A549 (cell line): ENCODE measurements at regions not wholly inside any gene's neighbourhood (a gene's known extent, or its start where the extent isn't known, plus 50 kb on each side); places are given as distances from the start of the nearest gene placed in this dataset.

Experiments used
- CTCF ChIP-seq: fragments of >200 bp; sonication (Bioruptor Twin); formaldehyde crosslinking; IDR thresholded peaks from 3 replicates; pipeline ENCODE4 v1.5.1; 2016
- ELK1 ChIP-seq: fragments of 150-350 bp; IDR thresholded peaks from 2 replicates; pipeline ENCODE4 v1.6.1; 2014; ENCODE audit warnings: low read depth, mild to moderate bottlenecking, low read length
- EP300 ChIP-seq, 2 experiments: fragments of >200 bp; sonication (Bioruptor Twin); formaldehyde crosslinking; IDR thresholded peaks; 2 replicates in 1 of 2; 3 replicates in 1 of 2; pipeline ENCODE4 v1.6.1; 2016 to 2017
- ESRRA ChIP-seq: fragments of 150-350 bp; IDR thresholded peaks from 2 replicates; pipeline ENCODE4 v1.6.1; 2014; ENCODE audit warnings: mild to moderate bottlenecking, low read length, borderline replicate concordance
- KDM1A ChIP-seq: fragments of 200-600 bp; sonication (generic); IDR thresholded peaks from 2 replicates; pipeline ENCODE4 v1.6.1; 2016; ENCODE audit warnings: low read depth, mild to moderate bottlenecking
- KDM5A ChIP-seq: fragments of 200-600 bp; sonication (generic); IDR thresholded peaks from 2 replicates; pipeline ENCODE4 v1.6.1; 2016; ENCODE audit warnings: antibody characterized with exemption, mild to moderate bottlenecking
- MAFK ChIP-seq: fragments of 450-650 bp; IDR thresholded peaks from 2 replicates; pipeline ENCODE4 v1.6.1; 2014; ENCODE audit not compliant: partially characterized antibody
- MYC ChIP-seq: IDR thresholded peaks from 2 replicates; pipeline ENCODE4 v1.6.1; 2012; ENCODE audit warnings: mild to moderate bottlenecking, inconsistent platforms, low read length, improper control_type of control experiment, borderline replicate concordance
- NPAS2 ChIP-seq: fragments of 250-450 bp; sonication (Bioruptor Pico); IDR thresholded peaks from 2 replicates; pipeline ENCODE4 v1.8.0; 2022; ENCODE audit warnings: mild to moderate bottlenecking, moderate library complexity, borderline replicate concordance
- NR3C1 ChIP-seq: fragments of >200 bp; sonication (Bioruptor Twin); formaldehyde crosslinking; IDR thresholded peaks from 3 replicates; pipeline ENCODE4 v1.6.1; 2017
- POLR2A ChIP-seq: IDR thresholded peaks from 2 replicates; pipeline ENCODE4 v1.6.1; 2012; ENCODE audit warnings: mild to moderate bottlenecking, low read length
- RFX5 ChIP-seq: fragments of 450-650 bp; IDR thresholded peaks from 2 replicates; pipeline ENCODE4 v1.7.1; 2014; ENCODE audit warnings: antibody characterized with exemption, mild to moderate bottlenecking, moderate library complexity
- SMC3 ChIP-seq: fragments of >200 bp; sonication (Bioruptor Twin); formaldehyde crosslinking; IDR thresholded peaks from 3 replicates; pipeline ENCODE4 v1.6.1; 2018; ENCODE audit warnings: inconsistent platforms

GRCh38 chr6:102798636-102799035 lies 1405.1 kb downstream of the GRIK2 start:
- no peak for TF ChIP-seq RFX5
- no peak for TF ChIP-seq KDM1A
- TF ChIP-seq CTCF: no peak
- no peak for TF ChIP-seq MAFK
- no peak for TF ChIP-seq MYC
- TF ChIP-seq ESRRA: no peak
- TF ChIP-seq EP300 (IDR thresholded peaks at IDR 0.05): no peak
- no peak for TF ChIP-seq SMC3
- TF ChIP-seq POLR2A: no peak
- no peak for TF ChIP-seq KDM5A
- no peak for TF ChIP-seq NPAS2
- no peak for TF ChIP-seq NR3C1
- TF ChIP-seq ELK1: no peak
